ENCODE measurements at regions not wholly inside any gene's neighbourhood (a gene's known extent, or its start where the extent isn't known, plus 50 kb on each side); places are given as distances from the start of the nearest gene placed in this dataset.

GRCh38 chr2:84373391-84373790, 85.7 kb downstream of the SUCLG1 start:
- H3K27me3 ChIP-seq (ENCODE audit: control insufficient read depth in 2 of 2, insufficient read depth in 2 of 2, low read length in 2 of 2) = peaks cover 0 to 4% of the 10 kb centered on the region in 2 donors
- Mint-ChIP-seq H3K4me1 (peaks cover 0 to 2% (median 0%) of the 10 kb centered on the region in 7 donors), H3K4me3 (no peak overlapping the region), H3K9me3 (peaks cover 0 to 6% (median 0%) of the 10 kb centered on the region in 11 donors), H3K27ac (no peak overlapping the region), H3K36me3 (peaks cover 0 to 3% (median 0%) of the 10 kb centered on the region in 5 donors), H3K27me3 (peaks cover 0 to 25% (median 18%) of the 10 kb centered on the region in 5 donors)
- no peaks in the 10 kb centered on the region for H3K9me3 ChIP-seq (ENCODE audit: control insufficient read depth in 2 of 3, low read length in 3 of 3)
- ATAC-seq = no peak
- H3K36me3 ChIP-seq (ENCODE audit: control insufficient read depth in 2 of 3, insufficient read depth in 3 of 3, low read length in 3 of 3) = no peaks in the 10 kb centered on the region
- H3K4me3 ChIP-seq (ENCODE audit: low read length) = no peak overlapping the region
- no peaks in the 10 kb centered on the region for H3K4me1 ChIP-seq (ENCODE audit: control insufficient read depth in 2 of 2, insufficient read depth in 2 of 2, low read length in 2 of 2)
- ChIA-PET CTCF (no interaction called here), POLR2A (no interaction called here)
- no peak for DNase-seq
- no peak overlapping the region for H3K27ac ChIP-seq (ENCODE audit: low read depth, low read length)
- intact Hi-C loops (cut with micrococcal nuclease) = no loop called here

- ATAC-seq (no peak), DNase-seq (no peak)
- no peak overlapping the region for H3K4me3 Mint-ChIP-seq
- Histone ChIP-seq H3K4me3 (ENCODE audit: low read length) (no peak overlapping the region), H3K27me3 (ENCODE audit: control insufficient read depth in 2 of 2, insufficient read depth in 2 of 2, low read length in 2 of 2) (no peaks in the 10 kb centered on the region), H3K4me1 (ENCODE audit: control insufficient read depth in 2 of 2, insufficient read depth in 2 of 2, low read length in 2 of 2) (no peaks in the 10 kb centered on the region), H3K36me3 (ENCODE audit: control insufficient read depth in 2 of 3, insufficient read depth in 3 of 3, low read length in 3 of 3) (no peaks in the 10 kb centered on the region), H3K9me3 (ENCODE audit: control insufficient read depth in 2 of 3, low read length in 3 of 3) (peaks cover 0 to 15% (median 0%) of the 10 kb centered on the region in 3 experiments), H3K27ac (ENCODE audit: low read depth, low read length) (no peak overlapping the region)
- H3K9me3 Mint-ChIP-seq = peaks cover 5 to 74% (median 24%) of the 10 kb centered on the region in 11 donors
- POLR2A ChIA-PET = no interaction called here
- H3K36me3 Mint-ChIP-seq = peaks cover 0 to 12% (median 0%) of the 10 kb centered on the region in 5 donors
- H3K4me1 Mint-ChIP-seq = no peaks in the 10 kb centered on the region
- intact Hi-C loops (cut with micrococcal nuclease) = no loop called here
- CTCF ChIA-PET = no interaction called here
- no peak overlapping the region for H3K27ac Mint-ChIP-seq
- H3K27me3 Mint-ChIP-seq = peaks cover 9 to 52% (median 42%) of the 10 kb centered on the region in 5 donors
Observed at GRCh38 chr2:84362541-84362940, 96.5 kb downstream of the SUCLG1 start.

- H3K27me3 Mint-ChIP-seq = peaks cover 10 to 30% (median 21%) of the 10 kb centered on the region in 5 donors
- ATAC-seq (no peak), DNase-seq (no peak)
- no peaks in the 10 kb centered on the region for H3K36me3 Mint-ChIP-seq
- no peak overlapping the region for H3K4me3 Mint-ChIP-seq
- H3K4me1 ChIP-seq (ENCODE audit: control insufficient read depth in 2 of 2, insufficient read depth in 2 of 2, low read length in 2 of 2) = no peaks in the 10 kb centered on the region
- H3K9me3 ChIP-seq (ENCODE audit: control insufficient read depth in 2 of 3, low read length in 3 of 3) = no peaks in the 10 kb centered on the region
- H3K27ac Mint-ChIP-seq = no peak overlapping the region
- CTCF ChIA-PET = no interaction called here
- POLR2A ChIA-PET = no interaction called here
- peaks cover 0 to 9% (median 0%) of the 10 kb centered on the region in 11 donors for H3K9me3 Mint-ChIP-seq
- no peaks in the 10 kb centered on the region for H3K27me3 ChIP-seq (ENCODE audit: control insufficient read depth in 2 of 2, insufficient read depth in 2 of 2, low read length in 2 of 2)
- no peaks in the 10 kb centered on the region for H3K36me3 ChIP-seq (ENCODE audit: control insufficient read depth in 2 of 3, insufficient read depth in 3 of 3, low read length in 3 of 3)
- H3K4me1 Mint-ChIP-seq = no peaks in the 10 kb centered on the region
- H3K4me3 ChIP-seq (ENCODE audit: low read length) = no peak overlapping the region
- no peak overlapping the region for H3K27ac ChIP-seq (ENCODE audit: low read depth, low read length)
- intact Hi-C loops (cut with micrococcal nuclease) = no loop called here
Observed at GRCh38 chr2:84338069-84338468, 121.0 kb downstream of the SUCLG1 start.

- no peaks in the 10 kb centered on the region for H3K9me3 ChIP-seq (ENCODE audit: control insufficient read depth in 2 of 3, low read length in 3 of 3)
Observed at GRCh38 chr2:84327645-84328249, 131.3 kb downstream of the SUCLG1 start.

GRCh38 chr2:84326831-84327432, 132.1 kb downstream of the SUCLG1 start:
- peaks cover 0 to 1% of the 10 kb centered on the region in 2 donors for H3K27me3 ChIP-seq (ENCODE audit: control insufficient read depth in 2 of 2, insufficient read depth in 2 of 2, low read length in 2 of 2)
- POLR2A ChIA-PET = no interaction called here
- Mint-ChIP-seq H3K9me3 (peaks cover 0 to 15% (median under 1%) of the 10 kb centered on the region in 11 donors), H3K36me3 (no peaks in the 10 kb centered on the region), H3K27me3 (peaks cover 22 to 59% (median 47%) of the 10 kb centered on the region in 5 donors), H3K4me3 (no peak overlapping the region), H3K4me1 (peaks cover 0 to 9% (median 0%) of the 10 kb centered on the region in 7 donors), H3K27ac (no peak overlapping the region)
- H3K9me3 ChIP-seq (ENCODE audit: control insufficient read depth in 2 of 3, low read length in 3 of 3) = no peaks in the 10 kb centered on the region
- CTCF ChIA-PET = no interaction called here
- ATAC-seq (no peak), DNase-seq (no peak)
- no peaks in the 10 kb centered on the region for H3K36me3 ChIP-seq (ENCODE audit: control insufficient read depth in 2 of 3, insufficient read depth in 3 of 3, low read length in 3 of 3)
- H3K27ac ChIP-seq (ENCODE audit: low read depth, low read length) = no peak overlapping the region
- H3K4me1 ChIP-seq (ENCODE audit: control insufficient read depth in 2 of 2, insufficient read depth in 2 of 2, low read length in 2 of 2) = no peaks in the 10 kb centered on the region
- no peak overlapping the region for H3K4me3 ChIP-seq (ENCODE audit: low read length)
- intact Hi-C loops (cut with micrococcal nuclease) = no loop called here

More at GRCh38 chr2:84327645-84328249, 131.3 kb downstream of the SUCLG1 start:
- ChIA-PET CTCF (no interaction called here), POLR2A (no interaction called here)
- Mint-ChIP-seq H3K27ac (no peak overlapping the region), H3K4me3 (no peak overlapping the region), H3K36me3 (peaks cover 0 to 3% (median 0%) of the 10 kb centered on the region in 5 donors), H3K4me1 (peaks cover 0 to 9% (median 0%) of the 10 kb centered on the region in 7 donors), H3K27me3 (peaks cover 26 to 67% (median 55%) of the 10 kb centered on the region in 5 donors), H3K9me3 (peaks cover 0 to 23% (median 4%) of the 10 kb centered on the region in 11 donors)
- DNase-seq = no peak
- H3K4me1 ChIP-seq (ENCODE audit: control insufficient read depth in 2 of 2, insufficient read depth in 2 of 2, low read length in 2 of 2) = no peaks in the 10 kb centered on the region
- no peak overlapping the region for H3K4me3 ChIP-seq (ENCODE audit: low read length)
- H3K27ac ChIP-seq (ENCODE audit: low read depth, low read length) = no peak overlapping the region
- no peak for ATAC-seq
- H3K27me3 ChIP-seq (ENCODE audit: control insufficient read depth in 2 of 2, insufficient read depth in 2 of 2, low read length in 2 of 2) = peaks cover 0 to 4% of the 10 kb centered on the region in 2 donors
- intact Hi-C loops (cut with micrococcal nuclease) = no loop called here
- no peaks in the 10 kb centered on the region for H3K36me3 ChIP-seq (ENCODE audit: control insufficient read depth in 2 of 3, insufficient read depth in 3 of 3, low read length in 3 of 3)

GRCh38 chr2:84323890-84324289, 135.2 kb downstream of the SUCLG1 start:
- Mint-ChIP-seq H3K27ac (no peak overlapping the region), H3K9me3 (no peaks in the 10 kb centered on the region), H3K36me3 (no peaks in the 10 kb centered on the region), H3K4me1 (peaks cover 0 to 9% (median 0%) of the 10 kb centered on the region in 7 donors), H3K4me3 (no peak overlapping the region), H3K27me3 (peaks cover 21 to 55% (median 36%) of the 10 kb centered on the region in 5 donors)
- H3K4me1 ChIP-seq (ENCODE audit: control insufficient read depth in 2 of 2, insufficient read depth in 2 of 2, low read length in 2 of 2) = no peaks in the 10 kb centered on the region
- H3K9me3 ChIP-seq (ENCODE audit: control insufficient read depth in 2 of 3, low read length in 3 of 3) = no peaks in the 10 kb centered on the region
- intact Hi-C loops (cut with micrococcal nuclease) = no loop called here
- H3K4me3 ChIP-seq (ENCODE audit: low read length) = no peak overlapping the region
- H3K27ac ChIP-seq (ENCODE audit: low read depth, low read length) = no peak overlapping the region
- CTCF ChIA-PET = no interaction called here
- no peaks in the 10 kb centered on the region for H3K27me3 ChIP-seq (ENCODE audit: control insufficient read depth in 2 of 2, insufficient read depth in 2 of 2, low read length in 2 of 2)
- ATAC-seq (no peak), DNase-seq (no peak)
- POLR2A ChIA-PET = no interaction called here
- H3K36me3 ChIP-seq (ENCODE audit: control insufficient read depth in 2 of 3, insufficient read depth in 3 of 3, low read length in 3 of 3) = no peaks in the 10 kb centered on the region

- Mint-ChIP-seq H3K4me3 (no peak overlapping the region), H3K9me3 (no peaks in the 10 kb centered on the region), H3K27ac (no peak overlapping the region), H3K36me3 (no peaks in the 10 kb centered on the region), H3K4me1 (no peaks in the 10 kb centered on the region), H3K27me3 (peaks cover 21 to 47% (median 33%) of the 10 kb centered on the region in 5 donors)
- no peak for ATAC-seq
- ChIA-PET CTCF (no interaction called here), POLR2A (interaction anchor here (0.8 kb wide), 1 partner anchor 888 kb away, joined by 3 read pairs; no protein-coding TSS in a partner anchor)
- Histone ChIP-seq H3K27ac (ENCODE audit: low read depth, low read length) (no peak overlapping the region), H3K9me3 (ENCODE audit: control insufficient read depth in 2 of 3, low read length in 3 of 3) (no peaks in the 10 kb centered on the region), H3K36me3 (ENCODE audit: control insufficient read depth in 2 of 3, insufficient read depth in 3 of 3, low read length in 3 of 3) (no peaks in the 10 kb centered on the region), H3K4me3 (ENCODE audit: low read length) (no peak overlapping the region), H3K4me1 (ENCODE audit: control insufficient read depth in 2 of 2, insufficient read depth in 2 of 2, low read length in 2 of 2) (no peaks in the 10 kb centered on the region), H3K27me3 (ENCODE audit: control insufficient read depth in 2 of 2, insufficient read depth in 2 of 2, low read length in 2 of 2) (no peaks in the 10 kb centered on the region)
- intact Hi-C loops (cut with micrococcal nuclease) = no loop called here
- DNase-seq = no peak
Observed at GRCh38 chr2:84320940-84321339, 138.1 kb downstream of the SUCLG1 start.
